Liver (tissue), 2 donors: ENCODE measurements at regions not wholly inside any gene's neighbourhood (a gene's known extent, or its start where the extent isn't known, plus 50 kb on each side); places are given as distances from the start of the nearest gene placed in this dataset.

Source experiments
- CTCF ChIP-seq: fragments of 150-350 bp; IDR thresholded peaks from 2 replicates; pipeline ENCODE4 v1.5.1; 2017; ENCODE audit warnings: improper control_type of control experiment, low read depth, low read length; ENCODE audit not compliant: missing input control
- ZBTB33 ChIP-seq: IDR thresholded peaks from 2 replicates; pipeline ENCODE4 v1.6.1; 2016; ENCODE audit warnings: antibody characterized with exemption
- donor health status: healthy.

- no peak for TF ChIP-seq CTCF
- no peak for TF ChIP-seq ZBTB33
These were observed 75.6 kb upstream of the CERS6 start for GRCh38 chr2:168380500-168380899.
